Cortex of kidney (tissue), 1 donor: ENCODE measurements at regions not wholly inside any gene's neighbourhood (a gene's known extent, or its start where the extent isn't known, plus 50 kb on each side); places are given as distances from the start of the nearest gene placed in this dataset.
"Not testable (repeated sequence)": the region's sequence is repeated elsewhere in the genome, so short reads cannot be mapped to it uniquely, and the experiment has no call there.

Experiments
- DNase-seq: peaks from one replicate; lab custom pipeline; 2025; lab: John Stamatoyannopoulos, UW

GRCh38 chr20:30393523-30393922, 863.9 kb upstream of the DEFB115 start:
- not testable (repeated sequence) for DNase-seq

DNA sequence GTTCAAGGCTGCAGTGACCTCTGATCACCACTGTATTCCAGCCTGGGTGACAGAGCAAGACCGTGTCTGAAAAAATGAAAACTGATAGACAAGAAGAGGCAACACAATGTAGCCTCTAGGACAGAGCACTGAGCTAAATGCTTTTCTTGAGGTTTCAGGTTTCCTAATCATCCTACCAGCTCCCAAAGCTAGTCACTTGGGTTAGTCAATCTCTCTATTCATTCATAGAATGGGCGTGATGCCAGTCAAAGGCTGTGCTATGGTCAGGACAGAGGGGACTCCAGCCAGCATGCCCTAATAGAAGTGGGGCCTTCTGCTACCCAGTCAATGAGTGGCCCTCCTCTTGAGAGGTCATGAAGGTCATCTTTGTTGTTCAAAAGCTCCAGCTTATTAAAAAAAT, 860.4 kb upstream of the DEFB115 start:
- not testable (repeated sequence) for DNase-seq

- DNase-seq, result not testable (repeated sequence)
These were observed 852.4 kb upstream of the DEFB115 start for GRCh38 chr20:30405061-30405460.

DNA sequence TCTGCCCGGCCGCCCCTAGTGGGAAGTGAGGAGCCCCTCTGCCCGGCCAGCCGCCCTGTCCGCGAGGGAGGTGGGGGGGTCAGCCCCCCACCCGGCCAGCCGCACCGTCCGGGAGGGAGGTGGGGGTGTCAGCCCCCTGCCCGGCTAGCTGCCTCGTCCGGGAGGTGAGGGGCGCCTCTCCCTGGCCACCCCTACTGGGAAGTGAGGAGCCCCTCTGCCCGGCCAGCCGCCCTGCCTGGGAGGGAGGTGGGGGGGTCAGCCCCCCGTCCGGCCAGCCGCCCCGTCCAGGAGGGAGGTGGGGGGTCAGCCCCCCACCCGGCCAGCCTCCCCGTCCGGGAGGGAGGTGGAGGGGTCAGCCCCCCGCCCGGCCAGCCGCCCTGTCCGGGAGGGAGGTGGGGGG, 851.9 kb upstream of the DEFB115 start:
- DNase-seq, result not testable (repeated sequence)

DNA sequence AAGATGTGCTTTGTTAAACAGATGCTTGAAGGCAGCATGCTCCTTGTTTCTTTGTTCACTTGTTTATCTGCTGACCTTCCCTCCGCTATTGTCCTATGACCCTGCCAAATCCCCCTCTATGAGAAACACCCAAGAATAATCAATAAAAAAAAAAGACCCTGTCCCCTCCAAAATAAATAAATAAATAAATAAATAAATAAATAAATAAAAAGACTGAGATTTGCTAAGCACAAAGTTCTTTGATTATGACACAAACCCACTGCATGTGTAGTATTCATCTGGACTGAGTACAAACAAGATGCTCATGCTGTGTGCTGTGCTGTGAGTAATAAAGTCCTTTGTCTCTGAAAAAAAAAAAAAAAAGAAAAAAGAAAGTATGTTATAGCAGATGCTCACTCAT, 851.1 kb upstream of the DEFB115 start:
- DNase-seq, result not testable (repeated sequence)

- DNase-seq, result no peak
These were observed 844.5 kb upstream of the DEFB115 start for GRCh38 chr20:30412972-30413371.

DNA sequence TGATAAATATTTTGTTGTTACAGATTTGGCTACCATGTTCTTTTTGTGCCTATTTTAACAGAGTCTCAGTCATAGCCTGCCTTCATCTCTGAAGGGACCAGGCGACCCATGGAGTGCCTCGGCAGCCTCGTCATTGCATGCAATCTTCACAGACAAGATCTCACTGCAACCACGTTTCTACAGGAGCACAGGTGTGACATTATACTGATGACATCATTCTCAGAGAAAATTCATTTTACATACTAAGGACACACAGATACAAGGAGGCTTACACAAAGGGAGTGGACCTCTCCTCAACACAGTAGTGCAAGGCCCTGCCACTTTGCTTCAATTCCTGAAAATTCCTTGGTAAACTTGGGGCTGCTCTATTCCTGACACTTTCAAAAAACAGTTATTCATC, 840.1 kb upstream of the DEFB115 start:
- not testable (repeated sequence) for DNase-seq

DNA sequence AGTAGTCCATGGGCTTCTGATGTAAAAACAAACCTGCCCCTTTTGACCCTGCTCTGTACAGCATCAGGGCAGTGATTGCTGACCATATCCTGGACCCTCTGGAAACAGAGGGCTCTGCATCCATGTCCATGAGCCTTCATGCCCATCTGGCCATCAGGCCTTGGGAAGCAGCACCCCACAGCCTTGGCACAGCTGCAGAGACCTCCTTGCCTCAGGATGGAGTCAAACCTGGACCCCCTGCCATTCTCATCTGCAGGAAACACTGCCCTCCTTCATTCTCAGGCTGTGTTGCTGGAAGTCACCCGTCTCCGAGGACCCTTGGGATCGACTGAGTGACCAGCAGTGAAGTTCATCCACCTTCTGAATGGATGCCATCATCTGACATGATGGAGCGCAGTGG, 839.1 kb upstream of the DEFB115 start:
- DNase-seq, result not testable (repeated sequence)

DNA sequence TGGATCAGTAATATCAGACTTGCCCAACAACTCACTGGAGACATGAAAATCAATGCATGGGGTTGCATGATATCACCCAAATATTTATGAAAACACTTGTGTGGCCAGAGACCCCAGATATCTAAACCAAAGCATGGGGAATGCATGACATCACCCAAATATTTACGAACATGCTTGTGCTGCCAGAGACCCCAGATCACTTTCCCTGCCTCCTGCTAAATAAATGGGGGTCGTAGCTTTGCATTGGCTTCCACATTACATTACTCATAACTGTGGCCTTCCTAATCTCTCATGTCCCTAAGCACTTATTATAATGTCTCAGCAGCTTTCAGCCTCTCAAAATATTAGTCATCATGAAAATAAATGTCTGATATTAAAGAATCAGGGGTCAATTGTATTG, 838.0 kb upstream of the DEFB115 start:
- DNase-seq, result no peak

DNA sequence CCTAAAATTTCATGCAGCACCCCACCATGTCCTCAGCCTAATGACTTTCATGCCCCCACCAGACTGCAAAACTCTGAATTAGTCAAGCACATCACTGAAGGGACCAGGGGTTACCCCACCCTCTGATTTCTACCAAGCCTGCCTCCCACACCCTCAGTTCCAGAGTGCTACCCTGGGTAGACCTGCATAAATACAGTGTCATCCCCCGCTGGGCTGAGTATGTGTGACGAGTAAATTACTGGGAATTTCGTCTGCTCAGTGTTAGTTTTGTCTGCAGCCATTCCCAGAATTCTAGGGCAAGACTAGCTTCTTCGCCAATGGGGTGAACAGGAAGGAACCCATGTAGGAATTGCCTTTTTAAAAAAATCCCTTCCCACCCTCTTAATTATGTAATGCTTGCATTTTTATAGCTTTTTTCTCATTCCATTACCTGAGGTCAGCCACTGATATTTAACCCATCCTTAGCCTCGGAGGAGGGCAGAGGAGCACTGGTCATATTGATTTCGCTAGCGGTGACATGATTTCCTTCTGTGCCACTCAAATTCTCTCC, 837.5 kb upstream of the DEFB115 start:
- not testable (repeated sequence) for DNase-seq
